GM06990 (cell line): ENCODE measurements at regions not wholly inside any gene's neighbourhood (a gene's known extent, or its start where the extent isn't known, plus 50 kb on each side); places are given as distances from the start of the nearest gene placed in this dataset.

Source experiments
- DNase-seq: peaks from one replicate; pipeline ENCODE4 v3.0.0-alpha.2; 2011; ENCODE audit not compliant: insufficient read length; ENCODE audit errors: extremely low read depth
- H3K27me3 ChIP-seq: replicated peaks from 2 replicates; pipeline ENCODE4 v1.6.0; 2011; ENCODE audit warnings: low read length; ENCODE audit not compliant: control insufficient read depth, insufficient read depth
- H3K36me3 ChIP-seq: 2 replicates; pipeline ENCODE4 v1.5.1; 2011; ENCODE audit warnings: low read length; ENCODE audit not compliant: control insufficient read depth, insufficient read depth
- H3K4me3 ChIP-seq: replicated peaks from 2 replicates; pipeline ENCODE4 v1.5.1; 2011; ENCODE audit warnings: low read depth, mild to moderate bottlenecking, control low read depth, low read length
- TF ChIP-seq, protein P1 (sequence below): IDR thresholded peaks from 2 replicates; pipeline ENCODE4 v1.5.1; 2011; ENCODE audit warnings: low read length, control low read depth, mild to moderate bottlenecking, inconsistent platforms; ENCODE audit not compliant: insufficient read depth, poor library complexity, severe bottlenecking

DNA sequence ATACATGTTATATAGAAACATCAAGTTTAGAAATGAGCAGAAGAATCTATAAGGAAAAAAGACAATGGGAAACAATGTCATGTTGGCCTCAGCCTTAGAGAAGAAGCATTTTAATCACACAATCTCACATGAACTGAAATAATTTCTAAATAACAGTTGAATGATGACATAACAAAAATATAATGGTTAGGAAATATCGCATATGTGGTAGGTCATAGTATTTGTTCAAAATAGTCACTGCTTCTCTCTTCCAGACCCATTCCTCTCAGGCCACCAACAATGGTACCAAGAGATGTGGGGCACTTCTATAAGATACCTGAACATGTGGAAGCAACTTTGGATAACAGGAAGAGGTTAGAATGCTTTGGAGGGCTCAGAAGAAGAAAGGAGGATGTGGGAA lies 195.7 kb upstream of the PDZRN3 start:
- no peak for DNase-seq
- no peak overlapping the region for H3K4me3 ChIP-seq
- H3K36me3 ChIP-seq = no peaks in the 10 kb centered on the region
- TF ChIP-seq, protein P1, sequence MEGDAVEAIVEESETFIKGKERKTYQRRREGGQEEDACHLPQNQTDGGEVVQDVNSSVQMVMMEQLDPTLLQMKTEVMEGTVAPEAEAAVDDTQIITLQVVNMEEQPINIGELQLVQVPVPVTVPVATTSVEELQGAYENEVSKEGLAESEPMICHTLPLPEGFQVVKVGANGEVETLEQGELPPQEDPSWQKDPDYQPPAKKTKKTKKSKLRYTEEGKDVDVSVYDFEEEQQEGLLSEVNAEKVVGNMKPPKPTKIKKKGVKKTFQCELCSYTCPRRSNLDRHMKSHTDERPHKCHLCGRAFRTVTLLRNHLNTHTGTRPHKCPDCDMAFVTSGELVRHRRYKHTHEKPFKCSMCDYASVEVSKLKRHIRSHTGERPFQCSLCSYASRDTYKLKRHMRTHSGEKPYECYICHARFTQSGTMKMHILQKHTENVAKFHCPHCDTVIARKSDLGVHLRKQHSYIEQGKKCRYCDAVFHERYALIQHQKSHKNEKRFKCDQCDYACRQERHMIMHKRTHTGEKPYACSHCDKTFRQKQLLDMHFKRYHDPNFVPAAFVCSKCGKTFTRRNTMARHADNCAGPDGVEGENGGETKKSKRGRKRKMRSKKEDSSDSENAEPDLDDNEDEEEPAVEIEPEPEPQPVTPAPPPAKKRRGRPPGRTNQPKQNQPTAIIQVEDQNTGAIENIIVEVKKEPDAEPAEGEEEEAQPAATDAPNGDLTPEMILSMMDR = no peak
- H3K27me3 ChIP-seq = no peaks in the 10 kb centered on the region

GRCh38 chr3:73815966-73816365 lies 191.2 kb upstream of the PDZRN3 start:
- TF ChIP-seq, protein P1 = no peak
- Histone ChIP-seq H3K27me3 (no peaks in the 10 kb centered on the region), H3K36me3 (no peaks in the 10 kb centered on the region), H3K4me3 (no peak overlapping the region)
- no peak for DNase-seq

DNA sequence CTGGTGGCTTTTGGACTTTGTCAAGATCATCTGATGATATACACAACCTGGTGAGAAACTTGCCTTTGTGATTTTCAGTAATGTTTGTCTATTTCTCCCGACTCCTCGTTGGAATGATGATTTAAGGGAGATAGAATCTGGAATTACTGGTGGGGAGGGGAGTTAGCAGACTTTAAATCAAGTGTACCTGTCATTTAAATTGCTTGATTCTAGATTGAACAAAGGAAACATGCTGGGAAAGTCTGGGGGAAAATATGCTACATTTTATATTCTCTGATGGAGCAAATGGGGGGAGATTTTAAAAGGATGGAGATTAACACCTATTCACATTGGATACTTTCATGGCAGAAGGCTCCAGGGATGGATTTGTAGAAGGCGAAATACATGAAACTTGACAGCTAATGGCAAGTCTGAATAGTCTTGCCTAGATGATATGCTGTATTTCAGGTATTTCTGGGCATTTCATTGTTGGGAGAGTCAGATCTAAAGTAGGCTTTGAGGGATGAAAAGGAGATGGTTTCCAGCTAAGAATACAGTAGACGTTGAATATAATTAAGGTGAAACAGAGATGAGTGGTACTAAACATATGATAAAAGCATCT lies 189.1 kb upstream of the PDZRN3 start:
- TF ChIP-seq, protein P1 = no peak
- H3K4me3 ChIP-seq = no peak overlapping the region
- no peak for DNase-seq
- no peaks in the 10 kb centered on the region for H3K36me3 ChIP-seq
- no peaks in the 10 kb centered on the region for H3K27me3 ChIP-seq

GRCh38 chr3:73813291-73813690 lies 188.6 kb upstream of the PDZRN3 start:
- TF ChIP-seq, protein P1 = no peak
- no peaks in the 10 kb centered on the region for H3K27me3 ChIP-seq
- H3K4me3 ChIP-seq = no peak overlapping the region
- no peak for DNase-seq
- H3K36me3 ChIP-seq = no peaks in the 10 kb centered on the region

- H3K36me3 ChIP-seq = no peaks in the 10 kb centered on the region
- H3K27me3 ChIP-seq = no peaks in the 10 kb centered on the region
- DNase-seq = no peak
- TF ChIP-seq, protein P1 = no peak
- H3K4me3 ChIP-seq = no peak overlapping the region
Measured at GRCh38 chr3:73812054-73812453, 187.3 kb upstream of the PDZRN3 start.

GRCh38 chr3:73808862-73809509 lies 184.2 kb upstream of the PDZRN3 start:
- H3K4me3 ChIP-seq = no peak overlapping the region
- no peak for DNase-seq
- H3K36me3 ChIP-seq = no peaks in the 10 kb centered on the region
- no peaks in the 10 kb centered on the region for H3K27me3 ChIP-seq
- TF ChIP-seq, protein P1 = no peak
